Central memory CD8-positive, alpha-beta T cell (primary cell): ENCODE measurements at regions not wholly inside any gene's neighbourhood (a gene's known extent, or its start where the extent isn't known, plus 50 kb on each side); places are given as distances from the start of the nearest gene placed in this dataset.
"Not testable (repeated sequence)": the region's sequence is repeated elsewhere in the genome, so short reads cannot be mapped to it uniquely, and the experiment has no call there.

Experiments
- ATAC-seq: fragments of 150-1000 bp; cut with Tn5 transposase; replicated peaks from 2 replicates; pipeline ENCODE4 v1.10.0; 2022; ENCODE audit warnings: mild to moderate bottlenecking, moderate FRiP score, moderate number of reproducible peaks; ENCODE audit not compliant: poor library complexity, severe bottlenecking; ENCODE audit errors: extremely low read depth
- DNase-seq, 2 donors: peaks; one replicate each; pipeline ENCODE4 v3.0.0; 2021; ENCODE audit warnings: low spot score in 2 of 2
- H3K27ac Mint-ChIP-seq: one replicate; pipeline ENCODE4 v1.8.0; 2022; ENCODE audit warnings: low read depth, mild to moderate bottlenecking, moderate library complexity, mixed read lengths
- H3K27me3 Mint-ChIP-seq: one replicate; pipeline ENCODE4 v1.8.0; 2022; ENCODE audit warnings: mixed read lengths
- H3K36me3 Mint-ChIP-seq: one replicate; pipeline ENCODE4 v1.8.0; 2022; ENCODE audit warnings: mild to moderate bottlenecking, moderate library complexity, mixed read lengths; ENCODE audit not compliant: insufficient read depth
- H3K4me1 Mint-ChIP-seq: one replicate; pipeline ENCODE4 v1.8.0; 2022; ENCODE audit warnings: mixed read lengths
- H3K4me3 Mint-ChIP-seq: one replicate; pipeline ENCODE4 v1.8.0; 2022; ENCODE audit warnings: mild to moderate bottlenecking, moderate library complexity, mixed read lengths
- H3K9me3 Mint-ChIP-seq: one replicate; pipeline ENCODE4 v1.8.0; 2022; ENCODE audit warnings: mixed read lengths

- Mint-ChIP-seq H3K27ac (no peak overlapping the region), H3K4me1 (no peaks in the 10 kb centered on the region), H3K27me3 (peaks cover 25% of the 10 kb centered on the region), H3K4me3 (no peak overlapping the region), H3K36me3 (no peaks in the 10 kb centered on the region), H3K9me3 (no peaks in the 10 kb centered on the region)
- no peak for DNase-seq
- no peak for ATAC-seq
Observed at GRCh38 chr7:94300176-94300835, 94.4 kb upstream of the COL1A2 start.

- ATAC-seq, result no peak
- H3K27me3 Mint-ChIP-seq, result peaks cover 25% of the 10 kb centered on the region
- H3K4me3 Mint-ChIP-seq, result no peak overlapping the region
- H3K9me3 Mint-ChIP-seq, result no peaks in the 10 kb centered on the region
- no peak overlapping the region for H3K27ac Mint-ChIP-seq
- DNase-seq, result no peak
- no peaks in the 10 kb centered on the region for H3K4me1 Mint-ChIP-seq
- no peaks in the 10 kb centered on the region for H3K36me3 Mint-ChIP-seq
Observed at GRCh38 chr7:94301024-94301586, 93.6 kb upstream of the COL1A2 start.

GRCh38 chr7:94303118-94303517, 91.6 kb upstream of the COL1A2 start:
- Mint-ChIP-seq H3K4me3 (no peak overlapping the region), H3K27me3 (peaks cover 14% of the 10 kb centered on the region), H3K27ac (no peak overlapping the region), H3K4me1 (no peaks in the 10 kb centered on the region), H3K9me3 (peaks cover 7% of the 10 kb centered on the region), H3K36me3 (no peaks in the 10 kb centered on the region)
- no peak for ATAC-seq
- DNase-seq, result no peak

GRCh38 chr7:94303695-94304094, 91.0 kb upstream of the COL1A2 start:
- DNase-seq, result no peak
- Mint-ChIP-seq H3K4me1 (no peaks in the 10 kb centered on the region), H3K9me3 (peaks cover 7% of the 10 kb centered on the region), H3K27ac (no peak overlapping the region), H3K4me3 (no peak overlapping the region), H3K36me3 (no peaks in the 10 kb centered on the region), H3K27me3 (peaks cover 8% of the 10 kb centered on the region)
- ATAC-seq, result no peak

GRCh38 chr7:94304878-94305277, 89.8 kb upstream of the COL1A2 start:
- H3K27ac Mint-ChIP-seq, result no peak overlapping the region
- no peaks in the 10 kb centered on the region for H3K36me3 Mint-ChIP-seq
- ATAC-seq (no peak), DNase-seq (no peak)
- peaks cover 15% of the 10 kb centered on the region for H3K9me3 Mint-ChIP-seq
- H3K27me3 Mint-ChIP-seq, result peaks cover 7% of the 10 kb centered on the region
- no peaks in the 10 kb centered on the region for H3K4me1 Mint-ChIP-seq
- H3K4me3 Mint-ChIP-seq, result no peak overlapping the region

GRCh38 chr7:94305836-94306235, 88.9 kb upstream of the COL1A2 start:
- Mint-ChIP-seq H3K27ac (no peak overlapping the region), H3K36me3 (no peaks in the 10 kb centered on the region), H3K4me3 (no peak overlapping the region), H3K4me1 (no peaks in the 10 kb centered on the region), H3K9me3 (peaks cover 16% of the 10 kb centered on the region), H3K27me3 (peaks cover 10% of the 10 kb centered on the region)
- DNase-seq (no peak), ATAC-seq (no peak)

- no peak for DNase-seq
- Mint-ChIP-seq H3K4me3 (no peak overlapping the region), H3K27ac (no peak overlapping the region), H3K4me1 (no peaks in the 10 kb centered on the region), H3K27me3 (peaks cover 10% of the 10 kb centered on the region), H3K36me3 (no peaks in the 10 kb centered on the region), H3K9me3 (peaks cover 16% of the 10 kb centered on the region)
- ATAC-seq, result no peak
Observed at GRCh38 chr7:94307399-94308048, 87.2 kb upstream of the COL1A2 start.

GRCh38 chr7:94311515-94311914, 83.2 kb upstream of the COL1A2 start:
- Mint-ChIP-seq H3K4me3 (no peak overlapping the region), H3K27ac (no peak overlapping the region), H3K9me3 (peaks cover 16% of the 10 kb centered on the region), H3K4me1 (no peaks in the 10 kb centered on the region), H3K27me3 (peaks cover 10% of the 10 kb centered on the region), H3K36me3 (no peaks in the 10 kb centered on the region)
- DNase-seq (no peak), ATAC-seq (no peak)

- ATAC-seq (no peak), DNase-seq (no peak)
- Mint-ChIP-seq H3K27ac (no peak overlapping the region), H3K36me3 (no peaks in the 10 kb centered on the region), H3K4me1 (no peaks in the 10 kb centered on the region), H3K4me3 (no peak overlapping the region), H3K27me3 (peaks cover 10% of the 10 kb centered on the region), H3K9me3 (peaks cover 15% of the 10 kb centered on the region)
Observed at GRCh38 chr7:94313926-94314325, 80.8 kb upstream of the COL1A2 start.

GRCh38 chr7:94314413-94315410, 80.0 kb upstream of the COL1A2 start:
- peaks cover 5% of the 10 kb centered on the region for H3K27me3 Mint-ChIP-seq
- no peaks in the 10 kb centered on the region for H3K4me1 Mint-ChIP-seq
- DNase-seq (no peak), ATAC-seq (no peak)
- peaks cover 15% of the 10 kb centered on the region for H3K9me3 Mint-ChIP-seq
- H3K27ac Mint-ChIP-seq, result no peak overlapping the region
- H3K36me3 Mint-ChIP-seq, result no peaks in the 10 kb centered on the region
- no peak overlapping the region for H3K4me3 Mint-ChIP-seq

GRCh38 chr7:94321138-94321537, 73.6 kb upstream of the COL1A2 start:
- H3K4me1 Mint-ChIP-seq, H3K27ac Mint-ChIP-seq, DNase-seq, H3K4me3 Mint-ChIP-seq, ATAC-seq, H3K27me3 Mint-ChIP-seq, H3K36me3 Mint-ChIP-seq: not testable (repeated sequence)
- H3K9me3 Mint-ChIP-seq, result peaks cover 17% of the 10 kb centered on the region

- no peak for DNase-seq
- H3K27me3 Mint-ChIP-seq, result no peaks in the 10 kb centered on the region
- H3K4me1 Mint-ChIP-seq, result no peaks in the 10 kb centered on the region
- H3K36me3 Mint-ChIP-seq, result no peaks in the 10 kb centered on the region
- ATAC-seq, result no peak
- no peak overlapping the region for H3K27ac Mint-ChIP-seq
- no peak overlapping the region for H3K4me3 Mint-ChIP-seq
- H3K9me3 Mint-ChIP-seq, result peaks cover 21% of the 10 kb centered on the region
Observed at GRCh38 chr7:94323844-94324243, 70.9 kb upstream of the COL1A2 start.
